GM12891 (cell line): ENCODE measurements at regions not wholly inside any gene's neighbourhood (a gene's known extent, or its start where the extent isn't known, plus 50 kb on each side); places are given as distances from the start of the nearest gene placed in this dataset.
"Not testable (repeated sequence)": the region's sequence is repeated elsewhere in the genome, so short reads cannot be mapped to it uniquely, and the experiment has no call there.

Experiments used
- PAX5 ChIP-seq: IDR thresholded peaks from 2 replicates; pipeline ENCODE4 v1.6.1; 2011; ENCODE audit warnings: low read length, moderate library complexity, mild to moderate bottlenecking; ENCODE audit not compliant: insufficient read depth, severe bottlenecking
- POLR2A ChIP-seq: IDR thresholded peaks from 2 replicates; pipeline ENCODE4 v1.6.1; 2011; ENCODE audit warnings: low read depth, low read length, control low read depth
- POLR2AphosphoS5 ChIP-seq: IDR thresholded peaks from 2 replicates; pipeline ENCODE4 v1.6.1; 2011; ENCODE audit warnings: low read depth, low read length, control low read depth
- POU2F2 ChIP-seq: IDR thresholded peaks from 2 replicates; pipeline ENCODE4 v1.6.1; 2011; ENCODE audit warnings: low read depth, mild to moderate bottlenecking, control low read depth, low read length, moderate library complexity
- TAF1 ChIP-seq: IDR thresholded peaks from 2 replicates; pipeline ENCODE4 v1.6.1; 2011; ENCODE audit warnings: low read depth, low read length, control low read depth

DNA sequence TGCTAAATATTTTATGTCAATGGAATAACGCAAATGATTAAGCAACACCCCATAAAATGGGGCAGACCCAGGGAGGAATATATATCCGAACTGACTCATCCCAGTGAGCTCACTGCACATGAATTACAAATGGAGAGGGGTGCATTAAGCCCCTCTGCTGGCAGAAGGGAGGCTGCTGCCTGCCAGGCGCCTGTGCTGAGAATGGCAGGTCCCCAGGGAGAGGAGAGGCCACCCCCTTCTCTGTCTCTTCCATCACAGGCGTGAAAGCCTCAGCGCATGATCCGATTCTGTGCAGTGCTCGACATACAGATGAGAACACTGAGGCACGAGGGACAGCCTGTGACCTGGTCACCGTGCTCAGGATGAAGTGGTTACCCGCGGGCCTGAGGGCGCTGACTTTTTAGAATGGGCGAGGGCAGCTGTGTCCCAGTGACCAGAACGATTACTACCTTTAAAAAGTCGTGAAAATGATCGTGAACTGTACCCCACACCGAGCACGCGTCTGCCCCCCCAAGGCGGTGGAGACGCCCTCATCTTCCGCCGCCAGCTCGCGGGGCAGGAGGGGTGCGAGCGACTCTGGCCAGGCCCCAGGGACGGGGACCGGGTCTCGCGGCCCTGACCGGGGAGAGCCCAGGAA lies 229.7 kb upstream of the FRG2C start:
- not testable (repeated sequence) for TF ChIP-seq POLR2A, POLR2AphosphoS5, TAF1, POU2F2, PAX5
